T-helper 2 cell treated with Interferon-gamma antibody and Interleukin-4, amounts not matched to agents 100 ng/mL and 5 ng/mL, for 36 hours (primary cell): ENCODE measurements at regions not wholly inside any gene's neighbourhood (a gene's known extent, or its start where the extent isn't known, plus 50 kb on each side); places are given as distances from the start of the nearest gene placed in this dataset.

Experiments
- intact Hi-C: fragments of 100-400 bp; cut with micrococcal nuclease; formaldehyde crosslinking; loops from one replicate; pipeline ENCODE4 v1.15.1; 2023

GRCh38 chr6:164246082-164246481 is 831.6 kb downstream of the QKI start:
- intact Hi-C loops: no loop called here

GRCh38 chr6:164243949-164244348 is 829.4 kb downstream of the QKI start:
- intact Hi-C loops: no loop called here

- intact Hi-C loops: no loop called here
These were observed 828.6 kb downstream of the QKI start for GRCh38 chr6:164243012-164243610.

- intact Hi-C loops: no loop called here
These were observed 816.3 kb downstream of the QKI start for GRCh38 chr6:164230804-164231203.

GRCh38 chr6:164230259-164230658 is 815.7 kb downstream of the QKI start:
- intact Hi-C loops: no loop called here

GRCh38 chr6:164229716-164230115 is 815.2 kb downstream of the QKI start:
- intact Hi-C loops: no loop called here

- intact Hi-C loops: no loop called here
These were observed 813.5 kb downstream of the QKI start for GRCh38 chr6:164227952-164228522.

DNA sequence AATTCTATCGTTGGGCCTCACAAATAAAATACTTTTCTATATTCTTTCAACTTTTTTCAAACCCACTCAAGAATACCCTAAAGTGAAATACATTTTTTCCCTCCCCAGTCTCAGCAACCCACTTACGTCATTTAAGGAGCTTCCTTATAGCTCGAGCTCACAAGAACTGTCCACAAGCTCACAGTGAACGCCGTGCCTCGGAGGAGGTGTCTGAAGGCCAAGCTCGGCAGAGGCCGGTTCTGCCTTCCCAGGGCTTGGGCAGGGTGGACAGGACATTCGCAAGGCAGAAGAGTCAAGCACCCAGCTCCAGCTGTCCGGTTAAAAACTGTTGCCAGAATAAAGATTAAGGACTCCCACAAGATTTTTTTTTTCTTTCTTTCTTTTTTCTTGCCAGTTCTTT is 802.3 kb downstream of the QKI start:
- intact Hi-C loops: no loop called here

DNA sequence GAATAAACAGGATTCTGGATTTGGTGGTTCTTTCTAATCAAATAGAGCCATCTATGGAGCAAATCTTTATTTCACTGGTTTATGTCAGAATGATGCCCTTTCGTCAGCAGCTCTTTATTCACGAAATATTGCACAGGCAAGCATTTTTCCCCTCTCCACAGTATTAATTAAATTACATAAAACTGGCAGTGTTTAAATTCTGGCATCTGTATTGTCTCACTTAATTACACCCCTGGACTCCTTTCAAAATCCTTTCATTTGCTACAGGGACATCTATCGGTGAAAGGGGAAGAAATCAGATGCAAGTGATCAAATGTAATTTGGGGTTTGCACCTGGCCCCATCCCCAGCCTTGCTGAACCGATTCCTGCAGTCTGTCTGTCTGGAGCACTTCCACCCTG is 801.9 kb downstream of the QKI start:
- intact Hi-C loops: no loop called here

DNA sequence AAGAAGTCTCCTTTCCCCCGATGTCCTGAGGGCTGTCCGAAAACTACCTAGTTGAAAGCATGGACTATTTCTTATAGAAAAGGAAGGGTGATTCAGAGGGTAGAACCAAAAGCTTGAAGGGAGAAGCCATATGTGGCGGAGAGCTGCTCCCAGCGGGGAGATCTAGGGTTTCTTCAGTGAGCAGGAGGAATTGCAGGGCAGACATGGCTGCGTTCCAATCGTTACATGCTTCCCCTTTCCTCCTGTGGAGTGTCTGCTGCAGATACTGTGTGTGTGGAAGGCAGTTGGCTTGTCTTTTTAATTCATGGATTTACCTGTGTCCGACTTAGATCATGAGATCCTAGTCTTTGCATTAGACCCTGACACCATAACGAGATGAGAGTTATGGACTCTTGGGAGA is 799.5 kb downstream of the QKI start:
- intact Hi-C loops: no loop called here

DNA sequence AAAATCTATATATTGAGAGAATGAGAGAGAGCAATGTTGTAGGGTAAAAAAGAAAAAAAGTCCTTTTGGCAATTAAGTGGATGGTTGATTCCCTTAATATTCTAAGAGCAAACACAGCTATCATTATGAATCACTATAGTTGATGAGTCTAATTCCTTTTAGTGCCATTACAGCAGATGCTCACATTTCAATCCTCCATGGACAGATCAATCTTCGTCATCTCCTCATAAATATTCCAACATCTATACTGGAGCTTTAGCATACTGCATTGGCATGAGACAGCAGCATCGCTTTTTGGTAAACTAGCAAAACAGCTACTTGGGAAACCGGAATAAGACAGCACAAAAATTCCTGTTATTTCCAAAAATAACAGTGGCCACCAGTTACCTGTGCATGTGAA is 796.7 kb downstream of the QKI start:
- intact Hi-C loops: no loop called here

GRCh38 chr6:164210783-164211182 is 796.3 kb downstream of the QKI start:
- intact Hi-C loops: no loop called here

DNA sequence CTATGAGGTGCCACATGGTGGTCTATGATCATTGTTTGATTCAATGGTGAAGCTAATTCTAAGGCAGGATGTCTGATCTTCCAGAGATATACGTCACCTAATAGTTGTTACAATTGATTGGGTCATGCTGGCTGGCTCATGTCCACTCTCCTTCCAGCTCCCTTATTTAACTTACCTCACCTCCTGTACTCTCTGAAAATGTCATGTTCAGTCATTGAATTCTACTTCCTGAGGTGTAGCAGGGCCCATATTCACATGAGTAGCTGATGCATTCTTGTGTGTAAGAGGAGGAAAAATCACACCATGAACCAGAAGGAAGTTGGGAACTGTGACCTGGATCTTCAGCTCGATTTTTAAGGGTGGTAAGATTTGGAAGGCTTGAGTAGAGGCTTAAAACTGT is 795.8 kb downstream of the QKI start:
- intact Hi-C loops: no loop called here

DNA sequence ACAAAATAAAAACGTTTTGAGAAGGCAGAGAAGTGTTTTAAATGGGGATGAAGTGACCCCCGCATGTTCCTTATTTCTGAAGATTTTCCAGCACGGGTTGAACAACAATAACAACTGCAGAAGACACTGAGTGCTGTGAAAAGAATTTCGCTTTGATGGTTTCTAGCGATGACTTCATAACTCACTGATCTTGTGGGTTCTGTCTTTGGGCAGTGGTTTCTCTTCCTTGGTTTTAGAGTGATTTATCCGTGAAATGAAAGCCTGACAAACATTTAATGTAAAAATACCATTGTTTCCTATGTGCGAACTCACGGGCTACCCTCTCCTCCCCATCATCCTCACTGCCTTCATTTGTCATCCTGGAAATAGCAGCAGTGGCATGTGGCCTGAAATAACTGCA is 793.9 kb downstream of the QKI start:
- intact Hi-C loops: no loop called here

DNA sequence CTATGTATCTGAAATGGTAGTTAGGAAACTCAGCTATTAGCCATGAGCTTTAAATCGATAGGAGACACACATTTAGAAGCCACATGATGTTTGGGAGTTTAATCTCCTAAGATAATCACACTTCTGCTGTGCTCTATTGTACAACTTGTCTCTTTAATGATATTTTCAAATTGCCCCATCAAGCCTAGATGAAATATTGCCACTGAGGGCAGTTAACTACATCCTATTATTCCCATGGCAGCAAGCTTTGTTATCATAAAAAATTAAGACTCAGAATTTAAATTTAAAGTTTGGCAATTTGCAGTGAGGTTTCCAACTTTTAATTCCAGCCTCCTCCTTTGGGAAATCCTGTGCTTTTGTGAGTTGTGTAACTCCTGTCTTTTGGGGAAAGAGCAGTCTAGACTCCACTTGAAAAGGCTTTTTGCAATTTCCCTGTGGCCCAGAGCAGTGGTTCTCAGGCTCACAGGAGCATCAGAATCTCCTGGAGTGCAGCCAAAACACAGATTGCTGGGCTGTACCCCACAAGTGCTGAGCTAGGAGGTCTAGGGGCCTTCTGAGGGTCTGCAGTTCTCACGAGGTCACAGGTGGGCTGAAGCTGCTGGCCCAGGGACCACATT is 792.4 kb downstream of the QKI start:
- intact Hi-C loops: no loop called here

GRCh38 chr6:164200071-164200470 is 785.6 kb downstream of the QKI start:
- intact Hi-C loops: no loop called here

DNA sequence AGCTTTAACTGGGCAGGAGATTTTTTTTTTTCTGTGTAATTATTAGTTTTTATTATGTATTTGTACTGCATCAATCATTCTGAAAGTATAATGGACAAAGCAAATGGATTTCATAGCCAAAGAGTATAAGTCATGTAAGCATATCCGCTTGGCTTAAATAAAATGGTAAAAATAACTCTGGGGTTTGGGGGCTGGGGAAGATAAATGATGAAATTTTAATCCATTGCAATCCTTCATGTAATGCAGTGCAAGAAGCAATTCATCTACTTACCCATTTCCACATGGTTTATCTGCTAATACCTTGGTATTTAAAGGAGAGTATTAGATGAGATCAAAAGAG is 781.4 kb downstream of the QKI start:
- intact Hi-C loops: no loop called here

GRCh38 chr6:164195278-164195941 is 780.9 kb downstream of the QKI start:
- intact Hi-C loops: no loop called here

GRCh38 chr6:164188861-164189260 is 774.3 kb downstream of the QKI start:
- intact Hi-C loops: no loop called here

DNA sequence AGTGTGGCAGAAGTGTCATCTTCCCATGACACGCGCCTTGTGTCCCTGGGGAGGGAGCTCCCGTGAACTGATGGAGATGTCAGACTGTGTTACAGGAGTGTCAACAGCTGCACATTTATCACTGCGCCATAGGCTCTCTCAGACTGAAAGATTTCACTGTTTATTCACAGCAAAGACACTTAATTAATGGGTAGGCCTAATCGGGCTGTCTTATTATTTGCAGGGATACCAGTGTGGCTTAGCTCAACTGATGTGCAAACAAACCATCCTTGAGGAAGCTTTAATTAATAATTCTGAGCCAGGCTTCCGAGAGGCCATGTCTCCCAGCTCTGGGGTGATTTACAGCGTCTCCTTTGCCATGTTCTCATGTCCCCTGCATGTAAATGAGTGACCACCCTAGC is 771.0 kb downstream of the QKI start:
- intact Hi-C loops: no loop called here

- intact Hi-C loops: no loop called here
These were observed 769.9 kb downstream of the QKI start for GRCh38 chr6:164184410-164184809.

- intact Hi-C loops: no loop called here
These were observed 769.1 kb downstream of the QKI start for GRCh38 chr6:164183556-164184123.
